ENCODE measurements at regions not wholly inside any gene's neighbourhood (a gene's known extent, or its start where the extent isn't known, plus 50 kb on each side); places are given as distances from the start of the nearest gene placed in this dataset.

DNA sequence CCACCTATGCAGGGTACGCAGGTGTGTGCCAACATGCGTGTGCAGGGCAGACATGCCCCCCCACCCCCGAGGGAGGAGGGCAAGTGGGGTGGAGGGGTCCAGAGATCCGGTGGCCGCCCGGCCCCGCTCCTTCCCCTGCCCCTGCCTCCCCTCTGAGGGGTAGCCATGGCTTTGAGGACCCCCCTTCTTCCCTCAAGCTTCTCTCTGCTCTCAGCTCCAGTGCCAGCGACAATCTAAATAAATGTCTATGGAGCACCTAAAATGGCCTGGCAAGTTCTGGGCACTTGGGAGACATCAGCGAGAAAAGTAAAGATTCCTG lies 91.9 kb downstream of the ZFP36L2 start:
- Histone ChIP-seq H3K27me3 (ENCODE audit: insufficient read depth, low read depth) (no peaks in the 10 kb centered on the region), H3K36me3 (ENCODE audit: low read depth) (no peaks in the 10 kb centered on the region), H4K20me1 (ENCODE audit: insufficient read depth) (no peaks in the 10 kb centered on the region), H3K4me3 (no peak overlapping the region), H3K4me2 (no peak overlapping the region), H3K9me3 (ENCODE audit: insufficient read depth, low read depth) (no peaks in the 10 kb centered on the region), H3K79me2 (ENCODE audit: low read depth) (no peaks in the 10 kb centered on the region), H2AFZ (no peak overlapping the region), H3K9me2 (ENCODE audit: insufficient read depth) (no peaks in the 10 kb centered on the region), H3K27ac (no peak overlapping the region), H3K4me1 (replicated peaks; ENCODE audit: insufficient read depth) (peaks cover 39% of the 10 kb centered on the region), H3F3A (ENCODE audit: insufficient read depth, low read depth) (peaks cover 25% of the 10 kb centered on the region; the same call in 1 of the 2 replicates)
- peak in 1 of 2 experiments; percentile 29 for DNase-seq
- ChIA-PET POLR2A (ENCODE audit: unreplicated experiment) (interaction anchor here (0.7 kb wide), 1 partner anchor 1715 kb away, joined by 40 read pairs; no protein-coding TSS in a partner anchor), CTCF (interaction anchor here (0.6 to 0.7 kb wide), 2 partner anchors 13 to 79 kb away, joined by 4 to 14 read pairs; no protein-coding TSS in a partner anchor)
- BruUV-seq (replicated peaks) = no TSS peak
- TF ChIP-seq EZH2 (IDR thresholded peaks at IDR 0.05; ENCODE audit: low read depth) = no peak
- TF ChIP-seq, protein P1, sequence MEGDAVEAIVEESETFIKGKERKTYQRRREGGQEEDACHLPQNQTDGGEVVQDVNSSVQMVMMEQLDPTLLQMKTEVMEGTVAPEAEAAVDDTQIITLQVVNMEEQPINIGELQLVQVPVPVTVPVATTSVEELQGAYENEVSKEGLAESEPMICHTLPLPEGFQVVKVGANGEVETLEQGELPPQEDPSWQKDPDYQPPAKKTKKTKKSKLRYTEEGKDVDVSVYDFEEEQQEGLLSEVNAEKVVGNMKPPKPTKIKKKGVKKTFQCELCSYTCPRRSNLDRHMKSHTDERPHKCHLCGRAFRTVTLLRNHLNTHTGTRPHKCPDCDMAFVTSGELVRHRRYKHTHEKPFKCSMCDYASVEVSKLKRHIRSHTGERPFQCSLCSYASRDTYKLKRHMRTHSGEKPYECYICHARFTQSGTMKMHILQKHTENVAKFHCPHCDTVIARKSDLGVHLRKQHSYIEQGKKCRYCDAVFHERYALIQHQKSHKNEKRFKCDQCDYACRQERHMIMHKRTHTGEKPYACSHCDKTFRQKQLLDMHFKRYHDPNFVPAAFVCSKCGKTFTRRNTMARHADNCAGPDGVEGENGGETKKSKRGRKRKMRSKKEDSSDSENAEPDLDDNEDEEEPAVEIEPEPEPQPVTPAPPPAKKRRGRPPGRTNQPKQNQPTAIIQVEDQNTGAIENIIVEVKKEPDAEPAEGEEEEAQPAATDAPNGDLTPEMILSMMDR (conservative IDR thresholded peaks at IDR 0.05) = no peak
- intact Hi-C loops (cut with micrococcal nuclease; ENCODE audit: unreplicated experiment) = loop anchor here (5.0 to 10.0 kb wide), 2 partner anchors 333 to 410 kb away; no protein-coding TSS in a partner anchor

DNA sequence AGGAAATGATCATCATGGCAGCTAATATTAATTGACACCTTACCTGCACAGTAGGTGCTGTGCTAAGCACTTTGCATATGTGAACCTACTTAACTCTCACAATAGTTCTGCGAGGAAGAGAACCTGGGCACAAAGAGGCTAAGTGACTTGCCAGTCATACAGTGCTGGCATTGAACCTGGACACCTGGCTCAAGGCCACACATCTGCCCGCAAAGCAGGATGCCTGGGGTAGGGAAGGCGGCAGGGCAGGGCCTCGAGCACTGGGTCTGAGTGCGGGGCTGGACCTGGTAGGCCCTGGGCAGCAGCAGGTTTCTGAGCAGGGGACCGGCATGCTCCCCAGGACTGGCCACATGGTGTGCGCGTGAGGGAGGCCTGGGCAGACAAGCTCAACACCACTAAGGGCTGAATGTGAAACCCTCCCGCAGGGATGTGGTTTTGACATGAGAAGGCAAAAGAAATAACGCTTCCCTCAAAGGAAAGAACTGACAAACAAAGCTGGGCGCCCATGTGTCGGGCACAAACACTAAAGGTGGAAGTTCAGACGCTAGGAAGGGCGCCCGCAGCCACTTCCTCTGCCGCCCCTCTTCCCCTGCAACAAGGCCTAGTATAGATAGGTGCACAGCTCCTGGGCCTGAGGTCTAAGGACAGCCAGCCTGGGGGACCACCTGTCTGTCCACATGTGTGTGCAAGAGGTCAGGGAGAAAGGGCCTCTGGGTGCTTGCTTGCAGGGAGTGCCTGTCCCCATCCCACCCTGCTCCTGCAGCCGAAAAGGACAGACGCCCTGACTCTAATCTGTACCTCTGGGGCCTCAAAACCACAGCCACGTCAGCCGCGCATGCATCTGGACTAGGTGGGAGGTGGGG lies 92.5 kb downstream of the ZFP36L2 start:
- Histone ChIP-seq H3K9me3 (ENCODE audit: insufficient read depth, low read depth) (no peaks in the 10 kb centered on the region), H3K4me2 (no peak overlapping the region), H3K79me2 (ENCODE audit: low read depth) (no peaks in the 10 kb centered on the region), H3K27me3 (ENCODE audit: insufficient read depth, low read depth) (no peaks in the 10 kb centered on the region), H3K4me1 (replicated peaks; ENCODE audit: insufficient read depth) (peaks cover 45% of the 10 kb centered on the region), H3F3A (ENCODE audit: insufficient read depth, low read depth) (peaks cover 29% of the 10 kb centered on the region; the same call in 1 of the 2 replicates), H3K4me3 (no peak overlapping the region), H3K27ac (no peak overlapping the region), H3K36me3 (ENCODE audit: low read depth) (no peaks in the 10 kb centered on the region), H2AFZ (no peak overlapping the region), H3K9me2 (ENCODE audit: insufficient read depth) (no peaks in the 10 kb centered on the region), H4K20me1 (ENCODE audit: insufficient read depth) (no peaks in the 10 kb centered on the region)
- BruUV-seq (replicated peaks) = no TSS peak
- ChIA-PET POLR2A (ENCODE audit: unreplicated experiment) (interaction anchor here (0.7 kb wide), 1 partner anchor 28 kb away, joined by 3 read pairs; no protein-coding TSS in a partner anchor), CTCF (interaction anchor here (0.6 to 0.8 kb wide), 3 partner anchors 14 to 94 kb away, joined by 3 to 14 read pairs (median 4); no protein-coding TSS in a partner anchor)
- TF ChIP-seq EZH2 (IDR thresholded peaks at IDR 0.05; ENCODE audit: low read depth) = no peak
- TF ChIP-seq, protein P1 (conservative IDR thresholded peaks at IDR 0.05) = no peak
- DNase-seq = peak in 1 of 2 experiments; percentile 26
- intact Hi-C loops (cut with micrococcal nuclease; ENCODE audit: unreplicated experiment) = loop anchor here (5.0 to 10.0 kb wide), 2 partner anchors 333 to 411 kb away; no protein-coding TSS in a partner anchor

DNA sequence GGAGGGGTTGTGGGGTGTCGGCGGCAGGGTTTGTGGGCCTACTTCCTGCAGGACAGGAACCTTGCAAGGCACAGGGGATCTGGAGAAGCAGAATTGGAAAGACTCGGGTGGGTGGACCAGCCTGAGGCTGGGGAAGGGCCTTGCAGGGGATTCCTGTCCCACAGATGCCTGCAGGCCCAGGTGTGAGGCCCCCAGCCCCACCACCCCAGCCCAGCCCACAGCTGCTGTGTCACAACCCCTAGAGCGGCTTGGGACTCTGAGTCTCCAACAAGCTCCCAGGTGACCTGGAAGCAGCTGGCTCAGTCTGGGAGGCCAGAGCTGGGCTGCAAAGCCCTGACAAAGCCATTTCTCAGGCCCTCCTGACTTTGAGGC lies 93.1 kb downstream of the ZFP36L2 start:
- Histone ChIP-seq H3K9me3 (ENCODE audit: insufficient read depth, low read depth) (no peaks in the 10 kb centered on the region), H3K4me3 (no peak overlapping the region), H2AFZ (no peak overlapping the region), H3F3A (ENCODE audit: insufficient read depth, low read depth) (peaks cover 33% of the 10 kb centered on the region; the same call in 1 of the 2 replicates), H3K27ac (no peak overlapping the region), H3K4me1 (replicated peaks; ENCODE audit: insufficient read depth) (peaks cover 51% of the 10 kb centered on the region), H3K27me3 (ENCODE audit: insufficient read depth, low read depth) (no peaks in the 10 kb centered on the region), H3K36me3 (ENCODE audit: low read depth) (no peaks in the 10 kb centered on the region), H3K9me2 (ENCODE audit: insufficient read depth) (no peaks in the 10 kb centered on the region), H4K20me1 (ENCODE audit: insufficient read depth) (no peaks in the 10 kb centered on the region), H3K4me2 (no peak overlapping the region), H3K79me2 (ENCODE audit: low read depth) (no peaks in the 10 kb centered on the region)
- CTCF ChIA-PET = interaction anchor here (0.6 to 0.8 kb wide), 2 partner anchors 95 to 352 kb away, joined by 3 to 6 read pairs; no protein-coding TSS in a partner anchor
- POLR2A ChIA-PET (ENCODE audit: unreplicated experiment) = interaction anchor here (0.7 kb wide), 1 partner anchor 29 kb away, joined by 3 read pairs; no protein-coding TSS in a partner anchor
- TF ChIP-seq EZH2 (IDR thresholded peaks at IDR 0.05; ENCODE audit: low read depth) = no peak
- TF ChIP-seq, protein P1 (conservative IDR thresholded peaks at IDR 0.05) = no peak
- no TSS peak for BruUV-seq (replicated peaks)
- intact Hi-C loops (cut with micrococcal nuclease; ENCODE audit: unreplicated experiment) = loop anchor here (5.0 to 10.0 kb wide), 2 partner anchors 334 to 411 kb away; no protein-coding TSS in a partner anchor
- no peak for DNase-seq

Data from PC-9 (cell line).